ENCODE measurements at regions not wholly inside any gene's neighbourhood (a gene's known extent, or its start where the extent isn't known, plus 50 kb on each side); places are given as distances from the start of the nearest gene placed in this dataset.
A peak's percentile ranks its signal among the peaks of the same experiment; 100 is the strongest.
"Not testable (repeated sequence)": the region's sequence is repeated elsewhere in the genome, so short reads cannot be mapped to it uniquely, and the experiment has no call there.

DNA sequence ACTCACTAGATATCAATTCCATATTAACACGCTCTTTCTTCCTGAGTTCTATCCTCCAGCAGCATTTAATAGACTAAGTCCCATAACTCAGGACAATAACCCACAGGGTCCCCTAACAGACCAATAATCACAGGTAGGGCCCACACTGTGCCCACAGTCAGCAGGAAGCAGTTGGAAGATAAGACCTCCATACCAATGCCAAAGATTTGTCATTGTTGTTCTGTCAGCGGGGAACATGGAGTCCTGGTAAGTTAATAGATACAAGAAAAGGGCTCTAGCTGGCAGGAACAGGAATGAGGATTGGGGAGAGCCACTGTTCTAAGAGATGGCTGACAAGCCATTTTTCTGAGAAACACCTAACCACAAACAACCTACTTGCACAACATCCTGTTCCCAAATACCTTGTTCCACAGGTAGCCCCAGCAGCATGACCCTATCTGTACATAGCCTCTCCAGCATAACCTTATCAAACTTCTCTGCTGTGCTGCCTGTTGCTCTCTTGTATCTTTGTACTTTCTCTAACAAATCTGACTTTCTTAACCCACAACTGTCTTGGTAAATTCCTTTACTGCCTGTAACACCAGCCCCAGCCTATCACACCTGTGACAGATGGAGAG, 142.0 kb upstream of the KCNJ15 start:
- DNase-seq: no peak

DNA sequence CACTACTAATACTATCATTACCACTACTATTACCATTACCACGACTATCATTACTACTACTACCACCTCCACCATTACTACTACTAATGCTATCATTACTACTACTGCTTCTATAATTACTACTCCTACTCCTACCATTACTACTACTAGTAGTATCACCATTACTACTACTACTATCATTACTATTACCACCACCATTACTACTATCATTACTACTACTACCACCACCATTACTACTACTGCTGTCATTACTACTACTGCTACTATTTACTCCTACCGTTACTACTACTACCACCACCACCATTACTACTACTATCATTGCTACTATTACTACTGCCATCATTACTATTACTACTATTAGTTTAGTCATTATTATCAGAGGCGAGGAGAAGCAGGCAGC, 140.9 kb upstream of the KCNJ15 start:
- no peak for DNase-seq

DNA sequence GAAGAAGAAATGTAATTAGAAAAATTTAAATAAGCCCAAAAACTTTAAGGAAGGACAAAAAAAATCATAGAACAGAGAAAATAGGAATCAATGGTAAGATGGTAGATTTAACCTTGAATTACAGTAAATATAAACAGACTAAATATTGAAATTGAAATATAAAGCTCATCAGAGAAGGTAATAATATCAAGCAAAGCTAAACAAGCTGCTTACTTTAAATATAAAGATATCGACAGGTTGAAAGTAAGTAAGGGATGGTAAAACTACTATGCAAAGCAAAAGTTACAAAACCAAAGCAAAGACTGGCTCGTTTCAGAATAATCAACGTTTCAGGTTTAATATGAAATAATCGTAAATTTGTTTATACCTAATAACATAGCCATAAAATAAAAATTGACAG, 137.0 kb upstream of the KCNJ15 start:
- no peak for DNase-seq

DNA sequence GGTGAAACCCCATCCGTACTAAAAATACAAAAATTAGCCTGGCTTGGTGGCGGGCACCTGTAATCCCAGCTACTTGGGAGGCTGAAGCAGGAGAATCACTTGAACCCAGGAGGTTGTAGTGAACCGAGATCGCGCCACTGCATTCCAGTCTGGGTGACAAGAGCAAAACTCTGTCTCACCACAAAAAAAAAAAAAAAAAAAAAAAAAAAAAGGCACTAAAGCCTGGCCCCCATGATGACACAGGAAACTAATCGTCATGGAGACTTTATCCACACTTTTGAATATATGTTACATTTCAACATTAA, 136.2 kb upstream of the KCNJ15 start:
- not testable (repeated sequence) for DNase-seq

DNA sequence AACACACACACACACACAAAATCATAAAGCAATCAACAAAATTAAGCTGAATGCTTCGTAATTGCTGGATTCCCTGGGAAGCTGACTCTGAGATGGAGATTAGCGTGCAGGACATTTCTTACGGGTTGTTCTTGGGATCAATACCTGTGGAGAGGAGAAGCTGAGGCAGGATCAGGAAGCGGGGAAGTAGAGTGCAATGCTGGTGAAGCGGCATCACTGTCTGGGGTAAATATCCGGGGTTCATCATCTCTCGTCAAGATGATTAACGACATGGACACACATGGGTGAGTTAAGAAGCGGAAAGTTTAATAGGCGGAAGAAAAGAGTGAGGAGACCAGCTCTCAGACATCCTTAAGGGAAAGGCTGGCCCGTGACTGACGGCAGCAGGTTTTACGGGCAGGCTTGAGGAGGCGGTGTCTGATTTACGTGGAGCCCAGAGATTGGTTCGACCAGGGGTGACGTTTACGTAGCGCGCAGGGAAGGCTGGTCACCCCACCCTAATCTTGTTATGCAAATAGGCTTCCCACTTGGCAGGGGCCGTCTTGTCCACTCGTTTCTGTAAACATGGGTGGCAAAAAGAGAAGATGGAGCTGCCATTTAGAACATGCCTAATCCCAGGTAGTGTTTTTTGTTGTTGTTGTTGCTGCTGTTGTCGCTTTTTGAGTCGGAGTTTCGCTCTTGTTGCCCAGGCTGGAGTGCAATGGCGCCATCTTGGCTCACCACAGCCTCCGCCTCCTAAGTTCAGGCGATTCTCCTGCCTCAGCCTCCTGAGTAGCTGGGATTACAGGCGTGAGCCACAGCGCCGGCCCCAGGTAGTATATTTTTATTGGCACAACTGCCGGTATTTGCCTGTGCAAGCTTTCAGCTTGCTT, 135.6 kb upstream of the KCNJ15 start:
- no peak for DNase-seq

DNA sequence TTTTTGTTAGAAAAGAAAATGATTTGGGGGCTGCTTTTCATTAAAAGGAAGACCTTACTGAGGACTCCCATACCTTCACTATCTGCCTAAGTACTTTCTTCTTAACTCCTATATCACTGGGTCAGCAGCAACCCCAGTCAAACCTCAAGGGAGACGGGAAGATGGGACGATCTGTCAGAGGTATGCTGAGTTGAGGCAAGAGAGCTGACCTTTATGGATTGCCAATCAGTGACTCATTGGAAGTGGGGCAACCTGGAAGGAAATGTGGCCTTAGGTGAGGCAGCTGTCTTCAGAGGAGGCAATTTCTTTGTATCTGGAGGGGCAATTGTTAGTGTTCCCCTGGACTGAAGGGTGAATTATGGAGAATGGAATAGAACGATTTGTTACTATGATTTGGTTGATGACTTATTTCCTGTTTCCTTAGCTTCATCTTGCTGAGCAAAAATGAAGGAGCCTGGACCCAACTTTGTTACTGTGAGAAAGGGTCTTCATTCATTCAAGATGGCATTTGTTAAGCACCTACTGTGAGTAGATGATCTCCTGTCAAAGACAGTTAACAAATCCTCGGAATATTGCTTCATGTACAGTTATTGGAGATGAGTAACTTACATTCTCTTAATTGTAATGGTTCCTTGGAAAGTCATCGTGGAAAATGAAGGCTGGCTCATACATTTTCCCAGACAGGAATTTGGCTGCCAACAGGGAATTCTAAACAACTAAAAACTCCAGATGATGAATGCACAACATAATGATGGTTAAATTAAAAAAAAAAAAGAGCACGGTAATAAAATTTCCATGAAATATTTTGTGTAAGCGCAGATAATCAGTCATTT, 134.7 kb upstream of the KCNJ15 start:
- DNase-seq: no peak

DNA sequence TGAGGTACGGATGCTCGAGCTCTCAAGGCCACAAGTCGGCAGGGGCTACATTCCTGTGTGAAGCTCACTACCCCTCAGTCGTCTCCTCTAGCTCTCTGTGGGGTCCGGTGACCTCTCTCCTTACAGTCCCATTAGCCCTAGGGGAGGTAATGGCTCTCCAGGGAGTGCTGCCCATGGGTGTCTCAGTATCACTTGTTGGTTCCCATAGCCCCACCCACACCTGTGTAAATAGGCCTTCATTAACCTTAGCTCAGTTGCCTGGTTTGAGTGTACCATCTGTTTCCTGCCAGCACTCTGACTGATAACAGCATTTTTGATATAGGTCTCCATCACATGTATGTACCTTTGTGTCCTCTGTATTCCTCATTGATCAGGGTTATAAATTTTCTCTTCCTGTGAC, 133.2 kb upstream of the KCNJ15 start:
- no peak for DNase-seq

DNA sequence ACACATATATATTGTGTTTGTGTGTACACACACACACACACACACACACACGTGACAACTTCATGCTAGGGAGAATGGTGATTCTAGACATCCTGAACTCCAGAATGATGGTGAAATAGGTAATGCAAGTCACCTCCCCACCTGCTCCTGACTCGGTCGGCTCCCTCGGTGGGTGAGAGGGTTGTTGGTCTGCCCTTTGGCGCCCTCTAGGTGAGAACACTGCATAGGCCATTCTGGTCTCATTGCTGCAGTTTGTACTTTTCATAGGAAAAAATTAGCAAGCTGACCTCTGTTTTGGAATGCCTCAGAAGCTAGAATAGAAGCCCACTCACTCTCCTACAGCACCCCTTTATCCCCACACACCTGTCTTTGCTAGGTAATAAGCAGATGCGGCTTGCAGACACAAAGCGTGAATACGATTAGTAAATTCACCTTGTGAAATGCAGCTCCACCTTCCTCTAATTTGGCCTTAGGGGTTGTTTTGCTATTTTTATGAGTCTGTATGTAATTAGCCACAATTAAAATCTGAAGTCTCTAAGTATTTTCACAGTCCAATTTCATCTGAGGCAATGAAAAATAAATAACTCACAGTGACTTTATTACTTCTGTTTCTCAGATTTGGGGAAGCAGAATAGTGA, 130.0 kb upstream of the KCNJ15 start:
- DNase-seq: peak; percentile 3

DNA sequence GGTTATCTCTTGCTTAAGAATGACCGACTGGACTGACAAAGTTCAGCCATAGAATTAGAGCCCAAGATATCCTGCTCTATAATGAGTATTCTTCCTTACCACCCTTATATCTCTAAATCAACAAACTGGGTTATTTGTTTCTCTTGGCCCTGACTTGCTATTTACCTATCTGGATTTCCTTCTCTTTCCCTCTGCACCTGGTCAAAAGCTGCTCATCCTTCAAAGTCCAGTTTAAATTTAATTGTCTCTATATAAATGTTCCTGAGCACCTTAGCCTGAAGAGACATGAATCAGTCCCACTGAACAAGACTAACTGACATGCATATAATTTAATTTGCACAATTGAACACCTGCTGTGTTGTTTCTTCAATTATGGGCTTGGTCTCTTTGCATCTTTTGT, 127.1 kb upstream of the KCNJ15 start:
- DNase-seq: no peak

DNA sequence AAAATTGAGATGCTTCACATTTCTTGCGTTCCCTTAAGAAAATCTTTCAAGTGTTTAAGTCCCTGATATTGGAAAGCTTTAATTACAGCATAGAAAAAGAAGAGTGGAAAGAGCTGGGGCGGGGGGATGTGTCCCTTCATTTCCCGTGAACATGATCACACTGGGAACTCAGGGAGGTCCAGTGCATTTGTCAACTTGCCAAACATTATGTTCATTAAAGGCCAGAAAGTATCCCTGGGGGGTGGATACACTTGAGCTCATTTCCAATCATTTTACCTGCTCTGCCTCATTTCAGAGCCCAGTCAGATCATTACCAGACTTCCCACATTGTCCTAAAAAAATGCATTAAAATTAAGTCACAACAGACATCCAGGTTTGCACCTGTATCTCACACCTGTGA, 123.6 kb upstream of the KCNJ15 start:
- DNase-seq: no peak

DNA sequence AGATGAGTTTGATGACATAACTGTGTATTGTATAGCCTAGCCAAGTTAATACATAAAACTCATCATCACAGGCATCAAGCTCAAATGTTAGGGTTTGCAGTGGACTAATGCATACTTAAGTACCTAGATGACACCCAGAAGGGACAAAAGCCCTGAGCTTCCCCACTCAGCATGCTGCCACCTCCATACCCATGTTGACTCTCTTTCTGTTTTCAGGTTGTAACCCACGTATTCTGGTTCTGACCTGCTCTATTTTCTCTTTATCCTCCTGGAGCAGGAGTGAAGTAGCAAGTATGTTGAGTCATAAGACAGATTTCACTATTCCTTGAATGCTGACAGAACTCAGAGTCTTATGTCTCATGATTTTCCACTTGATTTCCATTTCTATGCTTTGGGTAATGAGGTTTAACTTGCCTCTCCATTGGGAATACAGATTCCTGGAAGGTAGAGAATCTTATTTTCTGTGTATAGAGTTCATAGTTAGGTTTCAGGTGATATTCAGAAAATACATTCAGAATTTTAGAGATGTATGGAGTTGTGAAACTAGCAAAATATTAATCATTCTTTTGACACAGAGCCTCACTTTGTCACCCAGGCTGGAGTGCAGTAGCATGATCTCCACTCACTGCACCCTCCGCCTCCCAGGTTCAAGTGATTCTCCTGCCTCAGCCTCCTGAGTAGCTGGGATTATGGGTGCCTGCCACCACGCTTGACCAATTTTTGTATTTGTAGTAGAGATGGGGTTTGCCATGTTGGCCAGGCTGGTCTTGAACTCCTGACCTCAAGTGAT, 122.5 kb upstream of the KCNJ15 start:
- no peak for DNase-seq

DNA sequence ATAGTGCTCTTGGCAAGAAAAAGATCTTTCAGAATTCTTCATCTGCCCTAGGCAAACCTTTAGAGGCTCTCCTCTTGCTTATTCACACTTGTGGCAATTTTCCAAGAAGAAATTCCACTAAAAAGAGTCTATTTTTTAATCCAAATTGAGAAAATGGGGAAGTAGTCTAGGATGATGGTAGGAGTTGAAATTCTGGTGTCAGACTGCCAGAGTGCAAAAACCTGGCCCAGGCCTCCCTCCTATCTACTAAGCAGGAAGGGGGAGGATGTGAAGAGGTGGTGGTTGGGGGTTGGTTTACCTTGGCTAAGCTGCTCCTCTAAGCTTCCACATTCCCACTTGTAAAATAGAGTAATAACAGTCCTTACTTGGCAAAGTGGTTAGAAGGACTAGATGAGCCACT, 120.6 kb upstream of the KCNJ15 start:
- DNase-seq: no peak

DNA sequence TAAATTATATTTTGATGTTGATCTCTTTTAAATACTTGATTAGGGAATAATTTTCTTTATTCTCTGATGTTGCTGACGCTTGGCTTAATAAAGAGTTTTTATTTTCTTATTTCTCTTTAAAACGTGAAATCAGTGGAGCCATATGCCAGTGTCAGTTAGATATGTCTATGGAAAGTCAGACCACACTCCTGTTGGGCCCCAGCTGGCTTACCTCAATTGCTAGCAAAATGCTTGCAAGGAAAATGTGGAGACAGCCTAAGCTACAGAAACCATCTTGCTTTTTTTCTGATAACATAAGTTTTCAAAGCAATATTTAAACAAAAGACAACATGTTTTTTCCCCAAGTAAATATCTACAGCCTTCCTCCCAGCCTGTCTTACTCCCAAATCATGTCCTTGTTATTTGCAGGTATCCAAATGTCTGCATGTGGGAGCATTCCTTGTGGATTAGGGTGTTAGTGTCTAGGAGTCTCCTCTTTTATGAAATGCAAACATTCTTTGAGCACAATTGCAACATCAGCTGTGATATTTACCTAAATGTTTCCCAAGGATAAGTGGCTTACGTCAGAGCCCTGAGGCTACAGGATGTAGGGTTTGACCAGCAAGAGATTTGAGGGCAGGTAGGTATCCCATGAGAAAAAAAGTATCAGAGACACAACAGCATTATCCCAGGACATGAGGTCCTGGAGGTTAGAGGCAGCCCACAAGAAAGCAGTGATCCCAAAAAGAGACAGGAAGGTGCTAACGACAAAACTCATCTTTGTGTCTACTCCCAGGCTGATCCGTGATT, 117.2 kb upstream of the KCNJ15 start:
- DNase-seq: no peak

DNA sequence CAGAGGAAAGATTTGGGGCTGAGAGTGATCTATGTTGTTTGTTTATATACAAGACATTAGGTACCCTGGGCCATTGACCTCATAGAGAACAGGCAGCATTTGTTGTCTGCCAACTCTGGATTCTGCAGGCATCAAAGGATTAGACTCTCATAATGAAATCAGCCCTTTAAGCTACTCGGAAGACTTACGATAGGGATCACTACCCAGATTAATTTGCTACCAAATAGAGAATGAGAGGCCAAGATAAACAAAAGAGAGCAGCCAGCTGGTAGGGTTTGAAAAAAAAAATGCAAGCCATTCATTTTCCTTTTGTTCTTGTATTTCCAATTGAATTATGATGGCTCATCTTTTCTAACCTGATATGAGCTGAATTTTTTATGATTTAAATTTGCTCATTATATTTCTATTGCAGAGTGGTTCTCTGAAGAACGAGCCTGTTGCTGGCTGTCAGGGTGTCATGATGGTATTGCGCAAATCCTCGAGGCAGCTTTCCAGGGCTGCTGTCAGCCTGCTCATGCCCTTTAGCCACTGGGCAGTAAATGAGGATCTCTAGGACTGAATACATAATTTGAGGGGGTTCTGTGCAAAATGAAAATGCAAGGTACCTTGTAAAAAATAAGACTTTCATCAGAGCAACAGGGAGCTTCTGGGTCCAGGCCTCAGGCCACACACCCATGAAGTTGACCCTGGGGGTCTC, 116.4 kb upstream of the KCNJ15 start:
- no peak for DNase-seq

DNA sequence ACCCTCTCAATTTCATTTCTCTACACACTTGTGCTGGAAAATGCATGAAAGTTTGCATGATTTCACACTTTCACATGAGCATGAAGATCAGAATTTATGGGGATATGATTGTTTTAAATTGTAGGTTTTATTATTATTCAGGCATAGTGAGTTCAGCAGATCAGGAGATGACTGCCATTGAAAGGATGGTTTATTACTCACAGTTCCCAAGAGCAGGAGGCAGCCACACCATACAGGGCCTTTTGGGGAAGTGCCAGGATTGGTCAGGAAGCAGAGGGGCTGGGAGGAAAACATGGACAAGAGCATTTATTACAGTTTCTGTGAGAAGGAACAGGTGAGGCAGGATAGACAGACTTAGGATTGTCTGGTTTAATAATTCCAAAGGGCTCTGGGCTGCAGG, 114.6 kb upstream of the KCNJ15 start:
- no peak for DNase-seq

DNA sequence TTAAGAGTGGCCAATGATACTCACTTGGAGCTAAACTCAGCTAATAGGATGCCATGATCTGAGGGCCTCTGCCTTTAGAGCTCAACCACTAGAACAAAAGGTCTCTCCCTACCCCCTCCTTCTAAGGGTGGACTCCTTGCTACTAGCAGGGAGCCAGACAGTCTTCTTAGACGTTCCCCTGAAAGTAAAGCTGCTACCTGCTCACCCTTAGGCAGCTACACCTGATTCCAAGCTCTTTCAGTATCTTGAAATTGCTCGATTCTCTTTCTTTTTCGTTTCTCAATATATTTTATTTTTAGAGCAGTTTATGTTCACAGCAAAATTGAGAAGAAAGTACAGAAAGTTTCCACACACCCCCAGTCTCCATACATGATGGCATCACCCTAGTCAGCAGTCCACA, 112.6 kb upstream of the KCNJ15 start:
- DNase-seq: no peak

DNA sequence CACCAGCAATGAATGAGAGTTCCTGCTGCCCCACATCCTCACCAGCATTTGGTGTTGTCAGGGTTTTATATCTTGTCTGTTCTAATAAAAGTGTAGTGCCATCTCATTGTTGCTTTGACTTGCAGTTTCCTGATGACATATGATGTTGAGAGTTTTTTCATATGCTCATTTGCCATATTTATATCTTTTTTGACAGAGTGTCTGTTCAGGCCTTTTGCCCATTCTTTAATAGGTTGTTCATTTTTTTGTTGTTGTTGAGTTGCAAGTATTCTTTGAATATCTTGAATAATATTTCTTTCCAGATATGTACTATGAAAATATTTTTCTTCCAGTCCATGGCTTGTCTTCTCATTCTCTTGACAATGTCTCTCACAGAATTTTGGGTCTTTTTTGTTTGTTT, 111.7 kb upstream of the KCNJ15 start:
- DNase-seq: no peak

DNA sequence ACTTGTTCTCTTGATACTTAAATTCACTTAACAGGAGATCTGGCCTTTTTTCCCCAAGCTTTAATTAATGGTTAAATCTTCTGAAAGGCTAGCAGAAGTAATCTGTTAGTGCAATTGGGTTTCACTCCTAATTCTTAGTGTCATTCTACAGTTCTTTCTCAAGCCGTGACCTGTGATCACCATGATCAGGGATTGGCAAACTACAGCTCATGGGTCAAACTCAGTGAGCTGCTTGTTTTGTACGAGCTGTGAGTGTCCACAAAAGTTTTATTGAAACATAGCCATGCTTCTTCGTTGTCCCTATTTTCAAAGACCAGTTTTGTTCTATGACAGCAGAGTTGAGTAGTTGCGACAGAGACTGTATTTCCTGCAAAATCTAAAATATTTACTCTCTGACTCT, 109.4 kb upstream of the KCNJ15 start:
- DNase-seq: no peak

DNA sequence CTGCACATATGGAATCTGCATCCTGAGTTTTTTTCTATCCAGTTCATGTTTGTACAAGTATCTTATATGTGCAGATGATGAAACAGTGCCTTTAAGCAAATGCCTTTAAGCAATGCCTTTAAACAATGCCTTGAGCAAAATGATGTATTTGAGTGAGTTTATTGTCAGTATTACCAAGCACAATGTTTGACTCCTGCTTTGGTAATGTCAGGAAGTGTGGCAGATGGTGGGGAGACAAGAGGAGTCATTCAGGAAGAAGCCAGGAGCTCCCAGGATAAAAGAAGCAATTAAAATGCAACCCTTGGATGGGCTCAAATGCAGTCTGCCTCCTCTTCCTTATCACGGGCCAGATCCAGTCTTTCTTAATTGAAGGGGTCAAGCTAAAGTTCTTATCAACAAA, 108.7 kb upstream of the KCNJ15 start:
- no peak for DNase-seq

DNA sequence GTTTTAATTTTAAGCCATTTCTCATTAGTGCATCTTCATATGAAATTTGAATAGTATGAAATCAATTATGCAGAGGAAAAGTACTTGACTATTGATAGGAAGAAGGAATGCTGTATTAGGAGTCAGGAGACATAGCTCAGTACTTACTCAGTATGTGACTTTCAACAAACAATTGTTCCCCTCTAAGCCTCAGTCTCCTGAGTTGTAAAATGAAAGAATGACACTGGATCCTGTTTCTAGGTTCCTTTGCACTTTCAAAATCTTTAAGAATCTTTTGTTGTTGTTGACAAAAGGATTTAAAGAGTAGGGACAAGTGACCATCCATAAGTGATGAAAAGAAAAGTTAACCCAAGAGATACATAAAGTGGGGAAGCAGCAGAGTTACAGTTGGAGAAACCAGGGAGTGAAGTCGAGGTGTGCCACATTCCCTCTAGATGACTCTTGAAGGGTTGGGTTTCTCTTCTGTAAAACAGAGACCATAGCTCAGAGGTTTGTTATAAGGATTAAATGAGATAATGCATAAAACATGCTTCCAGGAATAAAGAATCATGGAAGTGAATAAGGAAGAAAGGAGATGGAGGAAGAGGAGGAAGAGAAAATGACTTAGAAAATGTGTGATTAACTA, 105.7 kb upstream of the KCNJ15 start:
- no peak for DNase-seq

DNA sequence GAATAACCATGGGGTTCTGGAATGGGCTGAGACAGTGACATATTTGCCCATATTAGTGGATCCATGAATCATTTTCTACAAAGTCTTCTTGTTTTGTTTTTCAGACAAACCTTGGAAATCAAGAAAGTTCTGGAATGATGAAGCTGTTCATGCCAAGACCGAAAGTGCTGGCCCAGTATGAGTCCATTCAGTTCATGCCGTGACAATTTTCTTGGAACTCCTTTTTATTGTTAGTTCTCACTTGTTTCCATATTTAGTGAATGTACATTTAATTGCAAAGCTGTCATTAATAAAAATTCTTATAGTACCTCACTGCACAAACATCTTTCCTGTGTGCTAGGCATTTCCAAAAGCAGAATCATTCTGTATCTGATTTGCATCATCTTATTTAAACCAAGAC, 100.6 kb upstream of the KCNJ15 start:
- DNase-seq: no peak
